NCI-H2171 (cell line): ENCODE measurements at regions not wholly inside any gene's neighbourhood (a gene's known extent, or its start where the extent isn't known, plus 50 kb on each side); places are given as distances from the start of the nearest gene placed in this dataset.
"Not testable (repeated sequence)": the region's sequence is repeated elsewhere in the genome, so short reads cannot be mapped to it uniquely, and the experiment has no call there.

ENCODE experiments used
- DNase-seq: peaks from one replicate; lab custom pipeline; 2025; lab: John Stamatoyannopoulos, UW

DNA sequence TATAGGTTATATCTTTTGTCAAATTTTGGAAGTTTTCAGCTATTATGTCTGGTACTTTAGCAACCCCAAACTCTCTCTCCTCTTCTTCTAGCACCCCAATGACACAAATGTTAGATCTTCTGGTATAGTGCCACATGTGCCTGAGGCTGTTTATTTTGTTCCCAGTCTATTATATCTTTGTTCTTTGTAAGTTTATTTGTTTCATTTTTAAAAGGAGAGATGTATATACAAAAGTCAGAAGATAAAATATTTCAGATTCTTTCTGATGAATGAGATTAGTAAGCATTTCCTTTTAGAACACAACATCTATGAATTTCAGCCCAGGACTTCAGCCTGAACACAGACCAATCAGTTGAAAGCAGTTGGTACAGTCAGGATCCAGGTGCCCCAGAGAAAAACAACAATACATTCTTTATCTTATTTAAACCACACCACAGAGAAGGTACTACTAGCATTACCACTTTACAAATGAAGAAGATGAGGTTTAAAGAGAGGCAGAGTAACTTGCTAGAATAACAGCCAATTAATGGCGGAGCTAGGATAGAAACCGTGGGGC lies 114.1 kb upstream of the BTG1 start:
- no peak for DNase-seq

DNA sequence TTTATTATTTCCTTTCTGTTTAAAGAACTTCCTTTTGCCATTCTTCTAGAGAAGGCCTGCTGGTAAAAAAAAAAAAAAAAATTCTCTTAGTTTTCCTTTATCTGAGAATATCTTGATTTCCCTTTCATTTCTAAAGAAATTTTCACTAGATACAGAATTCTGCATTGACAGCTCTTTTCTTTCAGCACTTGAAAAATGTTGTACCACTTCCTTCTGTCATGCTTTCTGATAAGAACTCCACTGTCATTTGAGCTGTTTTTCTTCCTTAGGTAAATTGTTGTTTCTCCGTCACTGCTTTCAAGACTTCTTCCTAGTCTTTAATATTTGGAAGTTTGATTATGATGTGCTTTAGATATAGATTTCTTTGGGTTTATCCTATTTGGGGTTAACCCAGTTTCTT lies 113.6 kb upstream of the BTG1 start:
- no peak for DNase-seq

DNA sequence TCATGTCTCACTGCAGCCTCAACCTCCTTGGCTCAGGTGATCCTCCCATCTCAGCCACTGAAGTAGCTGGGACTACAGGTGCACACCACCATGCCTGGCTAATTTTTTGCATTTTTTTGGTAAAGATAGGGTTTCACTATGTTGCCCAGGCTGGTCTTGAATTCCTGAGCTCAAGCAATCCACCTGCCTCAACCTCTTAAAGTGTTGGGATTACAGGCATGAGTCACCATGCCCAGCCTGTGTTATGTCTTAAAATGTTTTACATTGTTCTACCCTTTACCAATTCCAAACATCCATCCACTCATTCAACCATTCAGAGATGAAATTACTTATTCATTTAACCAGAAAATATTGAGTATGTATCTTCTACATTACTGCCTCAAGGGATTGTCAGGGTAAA lies 111.6 kb upstream of the BTG1 start:
- no peak for DNase-seq

DNA sequence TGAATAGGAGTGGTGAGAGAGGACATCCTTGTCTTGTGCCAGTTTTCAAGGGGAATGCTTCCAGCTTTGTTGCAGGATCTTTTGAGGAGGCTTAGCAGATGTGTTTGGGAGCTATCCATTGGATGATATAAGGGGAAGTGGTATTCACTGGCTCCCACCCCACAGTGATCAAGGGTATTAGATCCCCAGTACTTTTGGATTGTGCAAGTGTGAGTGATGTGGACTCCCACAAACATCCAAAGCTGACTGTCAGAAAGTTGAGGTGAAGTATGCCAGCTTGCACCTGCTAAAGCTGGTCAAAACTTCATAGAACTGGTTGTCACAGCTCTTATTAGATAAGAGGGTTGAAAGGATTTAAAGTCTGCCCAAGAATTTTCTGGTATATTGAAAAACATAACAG lies 110.1 kb upstream of the BTG1 start:
- DNase-seq: no peak

DNA sequence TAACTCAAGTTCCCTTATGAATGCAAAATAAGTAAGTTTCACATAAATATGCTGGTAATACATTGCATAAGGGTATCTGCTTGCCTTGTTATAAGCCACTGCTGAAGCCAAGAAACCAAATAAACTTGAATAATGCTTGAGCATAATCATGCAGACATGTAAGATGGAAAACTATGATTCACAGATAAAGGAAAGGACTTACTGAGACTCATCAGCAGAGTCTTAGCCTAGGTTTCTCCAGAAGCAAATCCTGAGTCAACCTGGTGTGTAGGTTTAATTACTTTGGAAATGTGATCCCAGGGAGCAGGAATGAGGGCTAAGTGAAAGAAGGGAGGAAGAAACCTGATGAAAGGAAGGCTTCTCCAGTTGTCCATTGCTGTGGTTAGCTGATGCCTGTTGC lies 107.7 kb upstream of the BTG1 start:
- DNase-seq: no peak

DNA sequence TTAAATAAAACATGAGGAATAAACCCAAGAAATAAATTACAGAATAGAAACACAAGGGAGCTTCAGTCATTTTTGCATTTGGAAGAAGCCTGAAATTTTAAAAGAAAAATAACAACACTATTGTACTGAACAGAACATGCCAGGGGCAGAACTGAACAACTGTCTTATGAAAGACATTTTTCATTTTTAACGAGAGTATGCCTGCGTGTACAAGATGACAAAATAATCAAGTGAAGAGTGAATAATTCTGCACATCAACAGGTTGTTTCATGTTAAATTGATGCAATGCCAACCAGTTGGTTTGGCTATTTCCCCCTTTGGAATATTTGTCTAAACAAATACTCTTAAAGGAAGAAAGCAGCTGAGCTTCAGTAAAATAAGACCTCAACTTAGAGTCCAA lies 103.3 kb upstream of the BTG1 start:
- no peak for DNase-seq

DNA sequence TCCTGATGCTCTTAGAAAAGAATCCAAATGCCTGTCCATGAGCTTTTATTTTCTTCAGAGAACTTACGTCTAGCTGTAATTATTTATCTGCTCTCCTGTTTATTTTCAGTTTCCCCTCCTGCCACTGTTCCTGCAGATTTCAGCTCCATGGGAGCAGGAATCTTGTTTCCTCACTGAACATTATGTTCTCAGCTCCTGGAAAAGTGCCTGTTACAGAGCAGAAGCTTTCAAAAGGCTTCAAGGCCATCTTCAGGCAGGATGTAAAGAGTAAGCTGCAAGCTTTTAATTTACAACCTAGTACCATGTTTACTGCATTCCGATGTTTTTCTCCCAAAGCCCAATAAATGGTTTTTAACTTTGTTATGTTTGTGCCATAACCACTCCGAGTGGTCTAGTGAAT lies 98.4 kb upstream of the BTG1 start:
- DNase-seq: no peak

DNA sequence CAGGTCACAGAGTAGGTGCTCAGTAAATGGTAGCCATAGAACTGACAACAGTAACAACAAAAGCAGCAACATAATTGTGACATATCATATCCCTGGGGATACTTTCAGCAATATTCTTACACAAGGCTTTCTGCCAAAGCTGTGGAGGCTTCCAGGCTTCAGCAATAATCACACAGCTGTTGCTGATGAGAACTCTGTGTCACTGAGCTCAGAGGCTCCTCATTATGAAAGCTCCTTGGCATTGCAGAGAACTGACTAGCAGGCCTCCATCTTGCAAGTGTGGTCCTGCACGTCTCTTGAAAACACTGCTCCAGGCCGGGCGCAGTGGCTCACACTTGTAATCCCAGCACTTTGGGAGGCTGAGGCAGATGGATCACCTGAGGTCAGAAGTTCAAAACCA lies 97.3 kb upstream of the BTG1 start:
- DNase-seq: peak; percentile 51

DNA sequence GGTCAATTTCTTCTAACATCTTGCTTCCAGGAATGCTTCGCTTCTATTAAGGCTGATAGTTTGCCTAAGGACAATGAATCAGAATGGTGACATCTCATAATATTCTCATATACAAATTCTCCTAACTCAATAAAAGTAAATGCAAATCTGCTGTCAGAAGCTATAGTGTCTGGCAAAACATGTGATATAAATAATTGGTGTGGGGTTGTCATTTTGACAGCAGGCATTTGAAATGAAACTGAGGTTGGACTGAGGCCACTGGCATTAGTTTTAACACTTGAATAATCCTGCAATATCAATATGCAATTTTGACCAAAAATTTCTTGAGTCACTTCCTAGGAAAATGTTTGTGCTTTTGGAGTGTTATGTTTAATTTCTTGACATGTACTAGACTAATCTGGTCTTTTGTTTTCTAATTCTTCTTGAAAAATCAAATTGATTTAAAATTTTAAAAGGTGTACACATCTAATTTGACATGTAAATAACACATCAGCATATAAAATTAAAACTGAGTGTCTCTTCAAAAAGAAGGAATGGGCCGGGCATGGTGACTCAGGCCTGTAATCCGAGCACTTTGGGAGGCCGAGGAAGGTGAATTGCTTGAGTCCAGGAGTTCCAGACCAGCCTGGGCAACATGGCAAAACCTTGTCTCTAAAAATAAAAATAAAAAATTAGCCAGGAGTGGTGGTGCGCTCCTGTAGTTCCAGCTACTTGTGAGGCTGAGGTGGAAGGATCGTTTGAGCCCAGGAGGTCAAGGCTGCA lies 92.3 kb upstream of the BTG1 start:
- no peak for DNase-seq

DNA sequence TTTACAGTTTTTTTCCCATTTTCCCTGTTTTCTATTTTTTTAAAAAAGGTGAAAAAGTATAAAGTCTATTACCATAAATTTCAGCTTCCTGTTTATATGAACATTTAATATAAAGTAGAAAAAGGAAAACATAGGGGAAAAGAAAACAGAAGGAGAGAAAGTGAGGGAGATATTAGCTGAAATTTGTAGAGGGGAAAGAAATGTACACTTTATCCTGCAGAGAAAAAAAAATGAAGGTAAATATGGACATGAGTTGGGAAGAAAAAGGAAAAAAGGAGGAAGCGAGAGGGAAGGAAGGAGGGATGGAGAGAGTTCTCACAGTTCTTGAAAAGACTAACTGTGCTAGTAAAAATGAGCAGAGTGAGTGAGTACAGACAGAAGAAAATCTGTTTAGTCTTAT lies 91.6 kb upstream of the BTG1 start:
- no peak for DNase-seq

DNA sequence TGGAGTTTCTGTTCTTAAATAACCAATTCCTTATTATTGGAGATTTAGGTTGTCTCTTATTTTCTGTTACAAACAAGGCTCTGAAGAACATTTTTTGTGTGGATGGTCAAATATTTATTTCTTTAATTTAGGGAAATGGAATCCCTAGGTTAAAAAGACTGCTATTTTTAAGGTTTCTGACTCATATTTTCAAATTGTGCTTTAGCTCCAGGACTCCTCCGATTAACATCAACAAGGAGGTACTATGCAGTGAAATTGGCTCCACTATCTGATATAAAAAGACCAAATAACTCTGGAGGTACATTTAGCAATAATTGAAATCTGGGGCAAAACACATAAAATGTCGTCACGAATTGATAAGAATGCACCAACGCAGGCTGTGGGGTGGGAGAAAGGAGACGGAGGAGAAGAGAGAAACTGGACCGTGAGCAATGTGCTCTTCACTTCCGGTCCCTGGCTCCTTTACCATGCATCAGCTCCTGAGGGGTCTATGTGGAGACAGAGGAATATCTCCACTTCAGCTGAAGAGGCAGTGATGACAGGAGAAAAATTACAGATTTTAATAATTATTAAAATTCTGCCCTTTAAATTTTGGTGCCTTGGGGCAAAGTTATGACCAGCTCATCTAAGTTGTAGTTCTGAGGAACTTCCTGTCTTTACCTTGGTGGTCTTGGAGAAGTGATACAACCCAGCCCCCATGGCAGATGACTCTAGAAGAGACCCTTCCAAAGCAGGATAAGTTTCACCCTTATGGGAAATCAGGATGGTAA lies 90.2 kb upstream of the BTG1 start:
- no peak for DNase-seq

DNA sequence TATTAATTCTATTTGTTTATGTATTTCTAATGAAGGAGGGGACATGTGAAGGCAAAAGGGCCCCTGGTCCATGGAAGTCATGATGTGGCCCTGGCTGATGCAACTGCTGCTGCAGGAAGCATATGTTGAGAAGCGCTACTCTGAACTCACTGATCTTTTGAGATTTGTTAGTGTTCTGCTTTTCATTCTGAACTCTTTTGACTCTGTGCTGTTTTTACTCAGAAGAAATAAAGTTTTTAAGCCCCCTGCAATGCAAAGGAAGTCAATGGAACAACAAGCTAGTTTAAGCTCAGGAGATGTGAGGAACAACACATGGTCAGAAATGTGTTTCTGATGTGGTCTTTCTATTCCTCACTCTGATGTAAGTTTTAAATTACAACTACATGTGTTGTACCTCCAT lies 88.9 kb upstream of the BTG1 start:
- no peak for DNase-seq

DNA sequence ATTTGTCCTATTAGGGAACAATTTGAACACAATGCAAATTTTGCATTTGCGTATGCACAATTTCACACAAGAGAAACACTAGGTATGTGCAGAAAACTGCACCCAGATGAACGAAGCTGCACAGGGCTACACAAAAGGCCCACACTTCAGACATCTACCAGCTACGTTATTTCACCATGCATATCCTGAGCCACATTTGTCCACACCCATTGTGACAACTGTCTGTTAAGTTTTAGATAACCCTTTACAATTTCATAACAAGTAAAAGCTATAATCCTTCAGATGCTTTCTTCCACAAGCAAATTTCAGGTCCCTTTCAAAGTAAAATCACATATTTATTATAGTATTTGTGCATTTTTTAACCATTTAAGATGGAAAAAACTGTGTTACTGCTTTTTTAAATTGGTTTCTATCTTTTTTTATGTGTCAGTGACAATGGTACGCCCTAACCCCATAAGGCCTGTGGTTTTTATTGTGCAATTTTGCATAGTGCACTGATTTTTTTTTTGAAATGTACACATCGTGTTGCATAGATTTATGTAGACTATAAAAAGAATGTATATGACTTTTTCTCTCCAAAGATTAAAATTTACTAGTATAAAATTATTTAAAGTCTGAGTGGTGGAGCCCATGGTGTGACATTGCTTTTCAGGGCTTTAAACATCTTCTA lies 87.8 kb upstream of the BTG1 start:
- DNase-seq: no peak

DNA sequence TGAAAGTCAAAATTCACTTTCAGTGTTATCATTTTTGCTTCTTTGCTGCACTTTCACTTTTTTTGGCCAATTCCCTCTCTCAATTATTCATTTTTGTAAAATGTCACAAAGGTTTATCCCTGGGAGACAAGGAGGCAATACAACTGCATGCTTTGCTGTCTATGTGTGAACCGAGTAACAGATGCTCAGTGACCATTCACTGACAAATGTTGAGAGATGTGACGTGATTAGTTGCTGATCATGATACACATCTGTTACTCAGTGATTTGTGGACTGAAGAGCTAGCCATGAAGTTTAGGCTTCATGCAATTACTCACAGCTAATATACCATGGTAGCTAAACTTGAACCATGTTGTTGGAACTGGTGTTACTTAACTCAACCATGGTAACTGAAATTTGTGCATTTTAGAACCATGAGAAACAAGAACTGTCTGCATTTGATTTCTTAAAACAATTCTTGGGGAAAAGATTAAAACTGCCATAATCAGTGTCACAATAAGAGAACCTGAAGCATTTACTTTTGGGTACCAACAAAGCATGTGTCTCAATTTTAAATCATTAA lies 86.8 kb upstream of the BTG1 start:
- not testable (repeated sequence) for DNase-seq

DNA sequence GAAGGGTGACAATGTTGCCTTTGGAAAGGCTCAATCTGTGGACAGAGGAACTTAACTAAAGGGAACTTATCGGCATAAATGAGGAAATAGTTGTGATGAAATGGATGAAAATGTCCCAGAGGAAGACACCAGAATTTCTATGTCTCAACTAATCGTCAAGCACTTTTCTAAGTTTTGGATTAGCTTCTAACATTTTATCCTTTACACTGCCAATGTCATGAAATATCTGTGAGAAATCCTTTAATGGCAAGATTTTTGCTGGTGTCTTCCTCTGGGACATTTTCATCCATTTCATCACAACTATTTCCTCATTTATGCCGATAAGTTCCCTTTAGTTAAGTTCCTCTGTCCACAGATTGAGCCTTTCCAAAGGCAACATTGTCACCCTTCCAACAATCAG lies 86.3 kb upstream of the BTG1 start:
- not testable (repeated sequence) for DNase-seq

DNA sequence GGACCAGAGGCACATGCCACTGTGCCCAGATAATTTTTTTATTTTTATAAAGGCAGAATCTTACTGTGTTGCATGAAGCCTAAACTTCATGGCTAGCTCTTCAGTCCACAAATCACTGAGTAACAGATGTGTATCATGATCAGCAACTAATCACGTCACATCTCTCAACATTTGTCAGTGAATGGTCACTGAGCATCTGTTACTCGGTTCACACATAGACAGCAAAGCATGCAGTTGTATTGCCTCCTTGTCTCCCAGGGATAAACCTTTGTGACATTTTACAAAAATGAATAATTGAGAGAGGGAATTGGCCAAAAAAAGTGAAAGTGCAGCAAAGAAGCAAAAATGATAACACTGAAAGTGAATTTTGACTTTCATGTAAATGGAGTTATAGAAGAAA lies 85.9 kb upstream of the BTG1 start:
- not testable (repeated sequence) for DNase-seq

DNA sequence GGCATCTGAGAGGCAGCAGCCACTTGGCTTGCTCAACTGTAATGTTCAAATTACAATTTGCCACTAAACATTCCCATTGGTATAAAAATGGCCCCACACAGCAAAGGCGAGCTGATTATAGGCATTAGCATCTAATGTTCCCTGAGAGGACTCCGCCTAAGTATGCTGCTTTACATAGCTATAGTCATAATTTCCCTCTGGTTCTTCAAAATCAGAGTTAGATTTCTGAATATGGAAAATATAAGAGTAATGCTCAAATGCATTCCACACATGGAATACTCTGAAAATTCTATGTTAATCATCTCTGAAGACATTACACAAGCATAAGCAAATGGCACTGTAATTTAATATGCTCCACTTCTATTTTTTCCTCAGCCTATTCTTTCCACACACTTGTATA lies 83.7 kb upstream of the BTG1 start:
- peak; percentile 13 for DNase-seq

DNA sequence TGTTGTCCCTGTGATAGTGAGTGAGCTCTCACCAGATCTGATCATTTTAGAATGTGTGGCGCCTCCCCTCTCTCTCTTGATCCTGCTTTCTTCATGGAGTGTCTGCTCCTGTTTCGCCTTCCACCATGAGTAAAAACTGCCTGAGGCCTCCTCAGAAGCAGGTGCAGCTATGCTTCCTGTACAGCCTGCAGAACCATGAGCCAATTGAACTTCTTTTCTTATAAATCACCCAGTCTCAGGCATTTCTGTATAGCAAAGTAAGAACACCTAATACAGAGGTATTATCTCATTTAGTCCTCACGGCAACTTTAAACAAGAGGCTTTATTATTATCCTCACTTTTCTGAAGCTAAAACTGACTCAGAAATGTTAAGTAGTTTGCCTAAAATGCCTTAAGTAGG lies 81.3 kb upstream of the BTG1 start:
- no peak for DNase-seq

DNA sequence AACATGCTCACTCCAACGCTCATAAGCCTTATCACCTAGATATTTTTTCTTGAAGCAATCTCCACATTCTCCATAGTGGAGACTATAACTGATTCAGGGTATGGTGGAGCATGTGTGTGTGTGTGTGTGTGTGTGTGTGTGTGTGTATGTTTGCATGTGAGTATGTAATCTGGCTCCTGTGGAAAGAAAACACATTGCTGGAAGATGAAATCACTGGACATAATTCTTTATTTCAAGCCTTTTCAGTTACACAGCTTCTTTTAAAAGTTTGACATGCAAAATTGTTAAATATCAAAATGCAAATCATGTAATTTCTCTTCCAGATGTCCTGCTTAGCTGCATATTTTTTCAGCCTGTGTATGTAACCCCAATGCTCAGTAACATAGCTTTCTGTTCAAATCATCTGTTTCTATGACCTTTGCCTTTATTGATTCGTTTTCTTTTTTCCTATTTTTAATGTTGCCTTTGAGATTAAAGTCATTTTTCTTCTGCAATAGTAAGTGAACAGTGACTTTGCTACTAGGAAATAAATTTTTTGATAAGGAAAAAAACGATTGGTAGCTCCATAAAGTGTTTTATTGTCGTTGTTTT lies 80.5 kb upstream of the BTG1 start:
- no peak for DNase-seq

DNA sequence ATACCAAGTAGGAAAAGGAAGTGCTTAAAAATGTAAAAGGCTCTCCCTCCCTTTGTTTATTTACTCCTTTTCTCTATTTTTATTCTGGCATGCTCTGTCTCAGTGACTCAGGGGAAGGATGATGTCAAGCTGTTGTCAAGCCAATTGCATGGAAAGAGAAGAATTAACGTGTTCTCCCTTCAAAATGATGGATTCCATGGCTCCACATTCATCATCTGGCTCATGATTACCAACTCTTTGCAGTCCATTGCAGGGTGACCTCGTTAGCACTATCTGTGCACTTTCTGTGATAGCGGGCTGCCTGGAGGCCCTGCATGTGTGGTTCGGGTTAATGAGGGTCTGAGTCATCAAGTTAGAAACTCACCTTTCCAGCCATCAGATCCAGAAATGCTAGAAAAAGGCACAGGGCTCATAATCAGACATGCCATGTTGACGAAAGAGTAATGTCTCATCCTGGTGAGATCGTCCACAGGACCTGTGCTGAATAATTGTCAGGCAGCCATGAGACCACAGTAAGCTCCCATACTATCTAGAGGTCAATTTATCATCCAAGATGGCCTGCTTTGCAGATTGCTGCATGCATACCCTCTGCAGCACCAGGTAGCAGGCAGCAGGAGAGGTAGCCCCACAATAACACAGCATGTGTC lies 79.2 kb upstream of the BTG1 start:
- DNase-seq: no peak

DNA sequence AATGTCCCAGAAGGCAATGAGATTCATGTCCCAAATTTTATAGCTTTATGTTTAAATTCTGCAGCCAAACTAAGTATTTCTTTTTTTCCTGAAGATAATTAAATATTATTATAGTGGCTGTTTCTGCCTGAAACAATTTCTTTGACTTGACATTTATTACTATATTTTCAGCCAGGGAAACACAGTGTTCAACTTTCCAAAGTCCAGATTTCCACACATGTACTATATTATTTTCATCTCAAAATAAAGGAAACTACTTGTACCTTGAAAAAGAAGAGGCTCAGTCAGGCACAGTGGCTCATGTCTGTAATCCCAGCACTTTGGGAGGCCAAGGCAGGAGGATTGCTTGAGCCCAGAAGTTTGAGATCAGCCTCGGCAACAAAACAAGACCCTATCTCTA lies 77.8 kb upstream of the BTG1 start:
- no peak for DNase-seq
